GM10266 (cell line): ENCODE measurements at regions not wholly inside any gene's neighbourhood (a gene's known extent, or its start where the extent isn't known, plus 50 kb on each side); places are given as distances from the start of the nearest gene placed in this dataset.

Experiments
- DNase-seq: peaks from one replicate; pipeline ENCODE4 v3.0.0; 2012; ENCODE audit errors: extremely low spot score
- TF ChIP-seq, protein P1 (sequence below): IDR thresholded peaks from 2 replicates; pipeline ENCODE4 v1.5.1; 2012; ENCODE audit warnings: mild to moderate bottlenecking, low read depth; ENCODE audit not compliant: control insufficient read depth, insufficient read depth; ENCODE audit errors: missing control alignments

DNA sequence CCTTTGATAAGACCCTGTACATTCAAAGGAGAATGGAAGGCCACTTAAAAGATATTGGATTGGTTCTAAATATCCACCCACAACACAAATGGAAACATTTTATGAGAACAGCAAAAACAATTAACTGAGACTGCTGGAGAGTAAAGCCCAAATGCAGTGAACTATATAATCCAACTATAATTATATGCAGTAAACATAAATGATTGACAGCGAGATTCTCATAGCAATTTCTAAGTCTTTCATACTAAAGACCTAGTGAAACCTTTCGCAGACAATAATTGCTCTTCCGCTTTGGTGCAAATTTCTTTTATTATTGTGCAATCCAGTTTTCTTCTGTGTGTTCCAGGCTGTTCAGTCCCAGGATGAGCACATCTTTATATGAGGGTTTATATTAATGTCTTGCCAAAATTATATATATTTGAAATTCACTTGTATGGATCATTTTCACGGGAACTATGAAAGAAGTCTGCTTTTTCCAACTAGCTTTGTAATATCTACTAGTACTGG lies 190.9 kb downstream of the ST6GAL2 start:
- DNase-seq = no peak
- TF ChIP-seq, protein P1, sequence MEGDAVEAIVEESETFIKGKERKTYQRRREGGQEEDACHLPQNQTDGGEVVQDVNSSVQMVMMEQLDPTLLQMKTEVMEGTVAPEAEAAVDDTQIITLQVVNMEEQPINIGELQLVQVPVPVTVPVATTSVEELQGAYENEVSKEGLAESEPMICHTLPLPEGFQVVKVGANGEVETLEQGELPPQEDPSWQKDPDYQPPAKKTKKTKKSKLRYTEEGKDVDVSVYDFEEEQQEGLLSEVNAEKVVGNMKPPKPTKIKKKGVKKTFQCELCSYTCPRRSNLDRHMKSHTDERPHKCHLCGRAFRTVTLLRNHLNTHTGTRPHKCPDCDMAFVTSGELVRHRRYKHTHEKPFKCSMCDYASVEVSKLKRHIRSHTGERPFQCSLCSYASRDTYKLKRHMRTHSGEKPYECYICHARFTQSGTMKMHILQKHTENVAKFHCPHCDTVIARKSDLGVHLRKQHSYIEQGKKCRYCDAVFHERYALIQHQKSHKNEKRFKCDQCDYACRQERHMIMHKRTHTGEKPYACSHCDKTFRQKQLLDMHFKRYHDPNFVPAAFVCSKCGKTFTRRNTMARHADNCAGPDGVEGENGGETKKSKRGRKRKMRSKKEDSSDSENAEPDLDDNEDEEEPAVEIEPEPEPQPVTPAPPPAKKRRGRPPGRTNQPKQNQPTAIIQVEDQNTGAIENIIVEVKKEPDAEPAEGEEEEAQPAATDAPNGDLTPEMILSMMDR = no peak

DNA sequence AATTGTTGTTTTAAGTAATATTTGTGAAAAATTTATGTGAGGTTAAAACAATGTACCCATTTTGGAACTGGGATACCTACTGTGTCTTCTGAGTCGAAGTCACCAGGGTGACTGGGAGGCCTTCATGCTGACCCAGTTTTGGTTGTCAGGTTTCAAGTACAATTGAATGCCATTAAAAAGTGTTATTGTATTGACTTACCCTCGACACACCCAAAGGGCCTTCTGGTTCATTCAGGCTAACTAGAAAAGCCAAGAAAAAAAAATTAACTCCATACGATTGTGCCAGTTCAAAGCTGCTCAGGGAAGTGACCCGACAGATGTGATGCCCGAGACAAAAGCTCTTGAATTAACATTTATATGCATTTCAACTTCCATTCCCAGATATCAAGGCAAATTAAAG lies 190.0 kb downstream of the ST6GAL2 start:
- TF ChIP-seq, protein P1 = no peak
- no peak for DNase-seq

DNA sequence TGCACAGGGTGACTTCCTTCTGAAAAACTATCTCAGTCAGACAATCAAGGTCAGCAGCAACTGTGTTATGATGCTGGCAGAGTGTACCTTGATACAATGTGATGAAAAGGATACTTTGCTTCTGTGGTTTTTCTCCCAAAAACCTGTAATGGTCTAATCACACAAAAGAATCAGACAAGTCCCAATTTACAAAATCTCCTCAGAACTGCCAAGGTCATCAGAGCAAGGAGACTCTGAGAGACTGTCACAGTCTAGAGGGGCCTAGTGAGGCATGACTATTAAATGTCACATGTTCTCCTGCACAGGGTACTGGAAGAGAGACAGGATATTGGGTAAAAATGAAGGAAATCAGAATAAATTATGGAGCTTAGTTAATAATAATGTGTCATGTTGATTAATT lies 185.4 kb downstream of the ST6GAL2 start:
- DNase-seq = no peak
- TF ChIP-seq, protein P1 = no peak

DNA sequence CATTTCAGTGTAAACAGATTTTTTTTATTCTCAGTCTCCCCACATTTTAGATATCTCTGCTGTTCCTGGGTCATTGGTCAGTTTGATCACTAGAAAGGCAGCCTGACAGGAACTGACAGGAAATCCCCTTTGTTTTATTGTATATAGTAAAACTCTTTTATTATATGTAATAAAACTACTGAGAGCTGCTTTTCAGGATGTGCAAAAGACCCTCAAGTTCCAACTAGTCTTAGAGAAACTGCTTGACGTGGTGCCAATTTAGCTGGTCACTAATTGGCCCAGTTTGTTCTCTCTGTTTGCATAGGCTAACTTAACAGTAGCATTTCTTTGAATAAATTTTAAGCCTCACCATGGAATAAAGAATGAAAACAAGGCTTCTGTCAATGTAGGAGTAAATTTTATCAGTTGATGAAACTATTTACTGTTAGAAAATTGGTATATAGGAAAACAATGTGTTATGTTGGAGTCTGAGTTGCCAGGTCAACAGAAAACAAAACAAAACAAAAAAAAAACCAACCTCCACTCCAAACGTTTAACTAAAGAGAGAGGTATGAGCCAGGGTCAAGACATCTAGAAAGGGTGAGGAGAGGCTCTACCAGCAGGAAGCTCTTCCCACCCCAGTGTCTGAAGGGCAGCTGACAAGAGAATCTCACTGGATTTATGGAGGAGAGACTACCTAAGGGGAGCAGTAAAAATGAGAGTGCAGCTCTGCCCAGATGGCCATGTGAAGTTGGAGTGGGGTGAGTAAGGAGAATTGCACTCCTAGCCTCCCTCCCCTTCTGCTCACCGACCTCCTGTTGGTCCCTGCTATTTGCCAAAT lies 184.6 kb downstream of the ST6GAL2 start:
- no peak for DNase-seq
- TF ChIP-seq, protein P1 = no peak

DNA sequence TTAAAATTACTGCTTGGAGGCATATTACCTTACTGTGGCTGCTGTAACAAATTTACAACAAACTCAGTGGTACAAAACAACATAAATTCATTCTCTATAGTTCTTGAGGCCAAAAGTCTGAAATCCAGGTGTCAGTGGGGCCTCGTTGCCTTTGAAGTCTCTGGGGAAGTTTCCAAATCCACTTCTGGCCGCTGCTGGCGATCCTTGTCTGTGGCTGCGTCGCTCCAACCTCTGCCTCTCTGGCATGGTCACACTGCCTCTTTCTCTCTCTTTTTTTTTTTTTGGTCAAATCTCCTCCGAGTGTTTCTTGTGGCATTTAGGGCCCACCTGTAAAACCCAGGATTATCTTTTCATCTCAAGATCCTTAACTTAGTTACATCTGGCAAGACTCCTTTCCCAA lies 182.8 kb downstream of the ST6GAL2 start:
- DNase-seq = no peak
- TF ChIP-seq, protein P1 = no peak

DNA sequence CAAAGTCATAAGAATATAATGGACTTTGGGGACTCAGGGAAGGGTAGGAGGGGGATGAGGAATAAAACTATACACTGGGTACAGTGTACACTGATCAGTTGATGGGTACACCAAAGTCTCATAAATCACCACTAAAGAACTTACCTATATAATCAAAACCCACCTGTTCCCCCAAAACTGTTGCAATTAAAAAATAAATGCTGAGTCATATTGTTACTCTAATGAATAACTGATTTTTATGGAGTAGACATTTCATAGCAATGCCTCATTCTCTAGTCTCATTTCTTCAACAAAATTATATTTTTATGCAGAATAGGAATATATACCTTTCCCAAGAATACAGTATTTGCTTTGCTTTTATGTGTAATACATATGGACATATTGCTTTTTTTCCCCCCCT lies 181.2 kb downstream of the ST6GAL2 start:
- no peak for DNase-seq
- TF ChIP-seq, protein P1 = no peak

DNA sequence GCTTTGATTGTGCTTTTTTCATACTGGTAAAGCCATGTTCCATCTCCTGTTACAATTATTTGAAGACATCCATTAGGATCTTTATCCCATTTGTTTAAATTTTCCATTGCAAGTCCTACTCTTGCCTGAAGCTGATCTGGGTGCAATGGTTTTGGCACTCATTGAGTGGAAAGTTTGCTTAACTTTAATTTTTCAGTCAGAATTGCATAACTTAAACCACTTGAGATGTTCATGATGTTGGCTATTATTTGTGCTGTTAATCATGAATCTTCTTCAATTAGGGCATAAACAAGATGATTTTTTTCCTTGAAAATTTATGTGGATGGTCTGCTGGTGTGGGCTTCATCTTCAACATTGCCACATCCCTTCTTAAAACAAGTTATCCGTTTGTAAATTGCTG lies 180.1 kb downstream of the ST6GAL2 start:
- TF ChIP-seq, protein P1 = no peak
- no peak for DNase-seq
